Suprapubic skin (tissue), 3 donors: ENCODE measurements at regions not wholly inside any gene's neighbourhood (a gene's known extent, or its start where the extent isn't known, plus 50 kb on each side); places are given as distances from the start of the nearest gene placed in this dataset.

Source experiments
- CTCF ChIP-seq, 2 donors: fragments of 200-600 bp in 1 of 2; fragments of 450-650 bp in 1 of 2; sonication (generic) in 1 of 2; IDR thresholded peaks; one replicate each; pipeline ENCODE4 v1.5.1; 2016 to 2019; ENCODE audit warnings: antibody characterized with exemption in 2 of 2, mild to moderate bottlenecking in 1 of 2, moderate library complexity in 1 of 2
- POLR2A ChIP-seq, 2 donors: fragments of 450-650 bp; IDR thresholded peaks; one replicate each; pipeline ENCODE4 v1.6.1; 2017; ENCODE audit warnings: antibody characterized with exemption in 2 of 2, mild to moderate bottlenecking in 2 of 2, moderate library complexity in 2 of 2

GRCh38 chr20:10745790-10746189 lies 72.0 kb upstream of the JAG1 start:
- TF ChIP-seq POLR2A (IDR thresholded peaks at IDR 0.05) (no peak), CTCF (IDR thresholded peaks at IDR 0.05) (no peak)
